NCI-H2107 treated with DMSO at 0.1 percent for 48 hours (cell line): ENCODE measurements at regions not wholly inside any gene's neighbourhood (a gene's known extent, or its start where the extent isn't known, plus 50 kb on each side); places are given as distances from the start of the nearest gene placed in this dataset.

Experiments
- DNase-seq: peaks from one replicate; lab custom pipeline; 2025; ENCODE audit not compliant: unreplicated experiment; lab: John Stamatoyannopoulos, UW

GRCh38 chr10:118181021-118181420 lies 134.3 kb upstream of the RAB11FIP2 start:
- no peak for DNase-seq

GRCh38 chr10:118175148-118175547 lies 128.4 kb upstream of the RAB11FIP2 start:
- DNase-seq, result no peak

- no peak for DNase-seq
Observed at GRCh38 chr10:118173296-118173695, 126.6 kb upstream of the RAB11FIP2 start.

- DNase-seq, result no peak
Observed at GRCh38 chr10:118171861-118172260, 125.1 kb upstream of the RAB11FIP2 start.

- no peak for DNase-seq
Observed at GRCh38 chr10:118167056-118167700, 120.4 kb upstream of the RAB11FIP2 start.

- DNase-seq, result no peak
Observed at GRCh38 chr10:118163217-118163616, 116.5 kb upstream of the RAB11FIP2 start.

- DNase-seq, result no peak
Observed at GRCh38 chr10:118161461-118162246, 114.9 kb upstream of the RAB11FIP2 start.

GRCh38 chr10:118153287-118153686 lies 106.5 kb upstream of the RAB11FIP2 start:
- no peak for DNase-seq

GRCh38 chr10:118151461-118151860 lies 104.7 kb upstream of the RAB11FIP2 start:
- no peak for DNase-seq

- DNase-seq, result no peak
Observed at GRCh38 chr10:118148247-118148646, 101.5 kb upstream of the RAB11FIP2 start.

GRCh38 chr10:118145256-118145655 lies 98.5 kb upstream of the RAB11FIP2 start:
- DNase-seq, result no peak

- no peak for DNase-seq
Observed at GRCh38 chr10:118141471-118141870, 94.7 kb upstream of the RAB11FIP2 start.

- DNase-seq, result no peak
Observed at GRCh38 chr10:118139321-118139720, 92.6 kb upstream of the RAB11FIP2 start.

GRCh38 chr10:118128675-118129074 lies 81.9 kb upstream of the RAB11FIP2 start:
- no peak for DNase-seq

GRCh38 chr10:118118716-118119115 lies 72.0 kb upstream of the RAB11FIP2 start:
- no peak for DNase-seq

GRCh38 chr10:118116715-118117449 lies 70.1 kb upstream of the RAB11FIP2 start:
- no peak for DNase-seq

- DNase-seq, result no peak
Observed at GRCh38 chr10:118116362-118116714, 69.6 kb upstream of the RAB11FIP2 start.

GRCh38 chr10:118115701-118116100 lies 69.0 kb upstream of the RAB11FIP2 start:
- DNase-seq, result no peak

GRCh38 chr10:118114992-118115391 lies 68.3 kb upstream of the RAB11FIP2 start:
- no peak for DNase-seq

GRCh38 chr10:118112543-118113125 lies 65.9 kb upstream of the RAB11FIP2 start:
- DNase-seq, result no peak

- DNase-seq, result no peak
Observed at GRCh38 chr10:118110750-118111149, 64.0 kb upstream of the RAB11FIP2 start.
